HG03354 (cell line): ENCODE measurements at regions not wholly inside any gene's neighbourhood (a gene's known extent, or its start where the extent isn't known, plus 50 kb on each side); places are given as distances from the start of the nearest gene placed in this dataset.

Experiments
- ATAC-seq: cut with Tn5 transposase; IDR thresholded peaks from one replicate; pipeline ENCODE4 v1.9.1; 2021; ENCODE audit warnings: mild to moderate bottlenecking; ENCODE audit not compliant: unreplicated experiment, poor library complexity, severe bottlenecking

- ATAC-seq: peak; percentile 82
Observed at GRCh38 chr1:208855403-208855802, 611.2 kb upstream of the PLXNA2 start.

- ATAC-seq: no peak
Observed at GRCh38 chr1:208857465-208857864, 613.3 kb upstream of the PLXNA2 start.

DNA sequence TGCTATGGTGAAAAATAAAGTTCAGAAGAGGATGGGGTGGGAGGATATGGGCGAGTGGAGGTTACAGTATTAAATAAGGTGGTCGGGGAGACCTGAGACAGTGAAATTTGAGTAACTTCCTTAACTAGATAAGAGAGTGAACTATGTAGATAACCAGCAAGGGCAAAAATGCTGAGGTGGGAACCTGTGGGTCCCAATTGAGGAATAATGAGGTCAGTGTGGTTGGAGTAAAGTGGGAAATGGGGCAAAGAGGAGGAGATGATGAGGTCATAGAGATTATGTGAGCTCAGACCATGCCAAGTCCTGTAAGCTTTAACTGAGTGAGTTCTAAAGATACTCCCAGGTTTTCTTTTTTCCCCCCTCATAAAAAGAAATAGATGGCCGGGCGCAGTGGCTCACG is 614.6 kb upstream of the PLXNA2 start:
- no peak for ATAC-seq

- ATAC-seq: no peak
Observed at GRCh38 chr1:208864366-208864965, 620.3 kb upstream of the PLXNA2 start.

DNA sequence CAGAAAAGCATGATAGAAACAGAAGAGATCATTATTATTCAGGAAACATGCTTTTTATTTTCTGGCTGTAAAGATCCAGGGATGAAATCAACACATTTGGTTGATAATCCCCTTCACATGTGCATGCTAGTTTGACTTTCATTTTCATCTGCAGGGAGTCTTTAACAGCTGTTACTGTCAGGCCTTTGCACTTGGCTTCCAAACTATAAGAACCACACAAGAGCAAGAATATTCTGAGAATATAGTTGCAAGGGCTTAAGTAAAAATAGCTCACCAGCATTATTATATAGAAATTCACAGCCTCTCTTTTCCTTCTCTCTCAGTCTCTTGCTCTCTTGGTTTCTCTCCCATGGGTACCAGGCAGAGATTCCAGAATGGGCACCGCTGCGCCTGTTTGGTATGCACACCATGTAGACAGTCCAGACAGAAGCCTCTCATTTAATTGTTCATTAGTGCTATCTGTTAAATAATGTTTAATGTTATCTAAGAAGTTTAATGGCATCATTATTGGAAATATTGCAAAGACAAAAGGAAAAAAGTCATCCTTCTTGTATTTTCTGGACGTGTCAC is 622.3 kb upstream of the PLXNA2 start:
- ATAC-seq: no peak

GRCh38 chr1:208868554-208868953 is 624.4 kb upstream of the PLXNA2 start:
- ATAC-seq: no peak

GRCh38 chr1:208874915-208875314 is 630.7 kb upstream of the PLXNA2 start:
- no peak for ATAC-seq

- no peak for ATAC-seq
Observed at GRCh38 chr1:208879022-208879421, 634.8 kb upstream of the PLXNA2 start.

- no peak for ATAC-seq
Observed at GRCh38 chr1:208880433-208881100, 636.4 kb upstream of the PLXNA2 start.

GRCh38 chr1:208885060-208885459 is 640.9 kb upstream of the PLXNA2 start:
- ATAC-seq: no peak

DNA sequence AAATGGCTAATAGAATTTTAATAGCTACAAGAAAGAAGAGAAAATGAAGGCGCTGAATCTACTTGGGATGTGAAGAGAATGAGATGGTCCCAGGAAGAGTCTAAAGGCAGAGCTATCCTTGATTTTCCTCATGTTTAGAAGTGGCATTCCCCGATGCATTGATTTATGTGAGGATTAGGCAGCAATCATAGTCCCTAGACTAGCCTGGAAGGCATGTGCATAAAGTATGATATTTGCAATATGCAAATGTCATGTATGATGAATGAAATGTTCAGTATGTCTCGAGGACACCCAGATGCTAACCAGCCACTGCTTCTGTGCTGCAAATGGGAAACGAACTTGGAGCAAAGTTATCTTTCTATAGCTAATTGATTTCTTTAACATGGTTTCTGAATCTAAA is 641.5 kb upstream of the PLXNA2 start:
- ATAC-seq: no peak

- no peak for ATAC-seq
Observed at GRCh38 chr1:208888376-208888775, 644.2 kb upstream of the PLXNA2 start.

- ATAC-seq: no peak
Observed at GRCh38 chr1:208892147-208892546, 648.0 kb upstream of the PLXNA2 start.

DNA sequence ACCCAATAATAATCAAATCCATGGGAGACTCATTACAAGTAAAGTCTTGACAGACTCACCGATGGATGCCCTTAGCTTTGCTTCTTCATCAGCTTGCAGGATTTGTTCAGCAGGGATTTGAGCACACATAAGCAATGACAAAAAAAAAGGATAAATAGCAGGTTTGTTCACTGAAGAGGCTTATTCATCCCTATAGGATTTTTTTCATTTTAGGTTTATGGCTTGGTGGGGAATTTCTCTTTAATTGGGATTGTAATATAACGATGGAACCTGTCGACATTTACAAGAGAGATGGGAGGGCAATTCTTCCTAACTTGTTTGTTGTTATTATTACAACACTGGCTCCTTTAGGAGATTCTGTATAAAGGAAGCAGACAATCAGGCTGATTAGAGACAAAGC is 649.1 kb upstream of the PLXNA2 start:
- ATAC-seq: no peak

GRCh38 chr1:208895181-208895580 is 651.0 kb upstream of the PLXNA2 start:
- ATAC-seq: no peak

DNA sequence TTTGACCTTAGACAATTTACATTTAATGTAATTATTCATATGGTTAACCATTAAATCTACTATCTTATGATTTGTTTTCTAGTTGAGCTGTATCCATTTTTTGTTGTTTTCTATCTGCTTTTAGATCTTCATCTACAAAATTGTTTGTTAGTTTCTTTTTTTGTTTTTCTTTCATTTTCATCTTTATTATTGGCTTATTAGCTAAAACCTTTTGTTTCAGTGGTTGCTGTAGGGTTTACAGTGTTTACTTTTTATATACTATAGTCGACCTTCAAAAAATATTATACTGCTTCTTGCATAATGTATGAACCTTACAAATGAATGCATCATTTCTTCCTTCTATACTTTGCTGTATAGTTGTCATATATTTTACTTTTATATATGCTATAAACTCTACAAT is 651.6 kb upstream of the PLXNA2 start:
- no peak for ATAC-seq

- ATAC-seq: no peak
Observed at GRCh38 chr1:208896768-208897167, 652.6 kb upstream of the PLXNA2 start.

GRCh38 chr1:208899438-208899837 is 655.3 kb upstream of the PLXNA2 start:
- ATAC-seq: no peak

DNA sequence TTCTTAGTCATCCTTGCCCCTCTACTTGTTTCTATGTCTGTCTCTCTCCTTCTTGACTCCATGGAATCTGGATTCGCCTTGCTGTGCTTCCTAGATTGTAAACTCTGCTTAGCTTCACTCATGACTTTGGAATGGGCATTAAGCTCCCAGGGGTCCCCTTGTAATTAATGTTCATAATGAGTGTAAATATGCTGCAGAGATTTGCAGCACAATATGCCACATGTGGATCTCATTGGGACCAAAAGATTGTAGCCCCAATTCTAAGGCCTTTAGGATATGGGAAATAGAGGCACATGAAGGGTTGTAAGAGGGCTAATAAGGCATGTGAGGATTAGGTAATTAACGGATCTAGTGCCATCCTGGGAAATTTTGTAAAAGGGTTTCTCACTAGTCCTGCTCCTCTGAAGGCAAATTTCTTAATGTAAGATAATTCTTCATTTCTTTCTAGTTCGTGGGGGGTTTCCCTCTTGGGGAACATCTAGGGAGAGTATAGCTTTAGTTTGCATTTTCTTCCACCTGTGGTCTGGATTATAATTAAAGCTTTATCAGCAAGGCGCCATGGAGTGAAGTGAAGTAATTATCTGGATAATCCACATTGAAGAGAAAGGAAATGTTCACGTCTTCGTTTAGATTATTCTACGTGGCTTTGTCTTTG is 659.2 kb upstream of the PLXNA2 start:
- no peak for ATAC-seq

DNA sequence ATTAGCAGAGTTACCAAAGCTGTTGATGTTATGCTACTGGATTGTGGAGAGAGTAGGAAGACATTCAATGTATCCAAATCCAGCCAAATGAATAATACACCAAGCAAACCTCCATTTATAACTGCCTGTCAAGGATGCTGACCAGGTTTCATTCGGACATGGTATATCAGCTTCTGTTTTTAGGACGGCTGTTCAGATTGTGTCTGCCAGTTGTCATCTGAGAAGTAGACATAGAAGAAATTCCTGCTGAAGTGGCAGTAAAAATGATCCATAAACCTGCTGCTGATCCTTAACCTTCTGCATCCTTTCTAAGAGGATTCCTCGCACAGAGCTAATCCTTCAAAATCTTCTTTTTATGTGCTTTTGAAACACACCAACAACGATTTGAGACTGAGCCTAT is 663.6 kb upstream of the PLXNA2 start:
- ATAC-seq: no peak
